Thyroid gland (tissue), 4 donors: ENCODE measurements at regions not wholly inside any gene's neighbourhood (a gene's known extent, or its start where the extent isn't known, plus 50 kb on each side); places are given as distances from the start of the nearest gene placed in this dataset.
A peak's percentile ranks its signal among the peaks of the same experiment; 100 is the strongest.

ENCODE experiments used
- POLR2A ChIP-seq, 2 donors: fragments of 450-650 bp; IDR thresholded peaks; one replicate each; pipeline ENCODE4 v1.6.1; 2017; ENCODE audit warnings: antibody characterized with exemption in 2 of 2, mild to moderate bottlenecking in 2 of 2, moderate library complexity in 1 of 2
- TF ChIP-seq, protein P1 (sequence below), 6 experiments: fragments of 200-600 bp in 3 of 6; fragments of 450-650 bp in 3 of 6; sonication (generic) in 3 of 6; IDR thresholded peaks; one replicate each; pipeline ENCODE4 v1.5.1; 2016 to 2019; ENCODE audit warnings: antibody characterized with exemption in 6 of 6, mild to moderate bottlenecking in 2 of 6, inconsistent platforms in 1 of 6, moderate library complexity in 1 of 6

DNA sequence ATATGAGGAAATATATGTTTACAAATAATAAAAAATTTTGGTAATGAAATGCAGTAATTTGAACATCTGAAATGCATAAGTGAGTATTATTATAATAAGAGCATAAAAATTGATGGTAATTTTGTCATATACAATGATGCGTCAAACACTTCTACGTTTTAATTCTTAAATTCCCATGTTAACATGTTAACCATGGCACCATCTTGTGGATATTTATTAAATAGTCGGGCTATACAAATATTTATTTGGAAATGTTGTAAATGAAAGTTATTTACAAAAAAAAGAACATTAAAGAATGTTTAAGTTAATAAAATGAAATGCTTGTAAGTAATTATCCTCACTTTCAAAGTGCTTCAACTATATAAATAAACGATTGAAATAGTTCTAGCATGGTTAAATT is 57.2 kb upstream of the C1orf185 start:
- TF ChIP-seq, protein P1, sequence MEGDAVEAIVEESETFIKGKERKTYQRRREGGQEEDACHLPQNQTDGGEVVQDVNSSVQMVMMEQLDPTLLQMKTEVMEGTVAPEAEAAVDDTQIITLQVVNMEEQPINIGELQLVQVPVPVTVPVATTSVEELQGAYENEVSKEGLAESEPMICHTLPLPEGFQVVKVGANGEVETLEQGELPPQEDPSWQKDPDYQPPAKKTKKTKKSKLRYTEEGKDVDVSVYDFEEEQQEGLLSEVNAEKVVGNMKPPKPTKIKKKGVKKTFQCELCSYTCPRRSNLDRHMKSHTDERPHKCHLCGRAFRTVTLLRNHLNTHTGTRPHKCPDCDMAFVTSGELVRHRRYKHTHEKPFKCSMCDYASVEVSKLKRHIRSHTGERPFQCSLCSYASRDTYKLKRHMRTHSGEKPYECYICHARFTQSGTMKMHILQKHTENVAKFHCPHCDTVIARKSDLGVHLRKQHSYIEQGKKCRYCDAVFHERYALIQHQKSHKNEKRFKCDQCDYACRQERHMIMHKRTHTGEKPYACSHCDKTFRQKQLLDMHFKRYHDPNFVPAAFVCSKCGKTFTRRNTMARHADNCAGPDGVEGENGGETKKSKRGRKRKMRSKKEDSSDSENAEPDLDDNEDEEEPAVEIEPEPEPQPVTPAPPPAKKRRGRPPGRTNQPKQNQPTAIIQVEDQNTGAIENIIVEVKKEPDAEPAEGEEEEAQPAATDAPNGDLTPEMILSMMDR (IDR thresholded peaks at IDR 0.05): peak in 3 of 6 experiments; percentile 31 to 36 (median 34)
- TF ChIP-seq POLR2A (IDR thresholded peaks at IDR 0.05): no peak
